SJCRH30 (cell line): ENCODE measurements at regions not wholly inside any gene's neighbourhood (a gene's known extent, or its start where the extent isn't known, plus 50 kb on each side); places are given as distances from the start of the nearest gene placed in this dataset.

Experiments used
- DNase-seq, 2 experiments: peaks; one replicate each; pipeline ENCODE4 v3.0.0-alpha.2; 2015 to 2020
- H3K27ac ChIP-seq: fragments of 250-450 bp; sonication (Bioruptor Pico); 2 replicates; pipeline ENCODE4 v1.5.1; 2020; ENCODE audit warnings: mild to moderate bottlenecking, moderate library complexity
- H3K27me3 ChIP-seq: fragments of 250-450 bp; sonication (Bioruptor Pico); 2 replicates; pipeline ENCODE4 v1.5.1; 2020; ENCODE audit warnings: mild to moderate bottlenecking, moderate library complexity
- H3K36me3 ChIP-seq: fragments of 250-450 bp; sonication (Bioruptor Pico); 2 replicates; pipeline ENCODE4 v1.5.1; 2020; ENCODE audit warnings: mild to moderate bottlenecking, moderate library complexity
- H3K4me1 ChIP-seq: fragments of 250-450 bp; sonication (Bioruptor Pico); 2 replicates; pipeline ENCODE4 v1.5.1; 2020; ENCODE audit warnings: mild to moderate bottlenecking, moderate library complexity
- H3K4me3 ChIP-seq: fragments of 250-450 bp; sonication (Bioruptor Pico); 2 replicates; pipeline ENCODE4 v1.5.1; 2020; ENCODE audit warnings: mild to moderate bottlenecking, moderate library complexity
- H3K9me3 ChIP-seq: fragments of 250-450 bp; sonication (Bioruptor Pico); replicated peaks from 2 replicates; pipeline ENCODE4 v1.5.1; 2020; ENCODE audit warnings: mild to moderate bottlenecking, moderate library complexity

- no peaks in the 10 kb centered on the region for H3K36me3 ChIP-seq
- no peak overlapping the region for H3K4me3 ChIP-seq
- H3K27ac ChIP-seq: no peak overlapping the region
- no peaks in the 10 kb centered on the region for H3K9me3 ChIP-seq
- no peak for DNase-seq
- H3K4me1 ChIP-seq: no peaks in the 10 kb centered on the region
- peaks cover 4% of the 10 kb centered on the region; the same call in 1 of the 2 replicates for H3K27me3 ChIP-seq
These were observed 118.2 kb upstream of the C7orf33 start for GRCh38 chr7:148472406-148472805.

GRCh38 chr7:148473703-148474480, 116.7 kb upstream of the C7orf33 start:
- no peaks in the 10 kb centered on the region for H3K36me3 ChIP-seq
- no peaks in the 10 kb centered on the region for H3K4me1 ChIP-seq
- no peak overlapping the region for H3K4me3 ChIP-seq
- DNase-seq: no peak
- peaks cover 4% of the 10 kb centered on the region; the same call in 1 of the 2 replicates for H3K27me3 ChIP-seq
- H3K27ac ChIP-seq: no peak overlapping the region
- H3K9me3 ChIP-seq: no peaks in the 10 kb centered on the region

GRCh38 chr7:148474481-148475025, 116.0 kb upstream of the C7orf33 start:
- no peaks in the 10 kb centered on the region for H3K36me3 ChIP-seq
- peaks cover 8% of the 10 kb centered on the region; the same call in 1 of the 2 replicates for H3K27me3 ChIP-seq
- H3K4me1 ChIP-seq: no peaks in the 10 kb centered on the region
- H3K27ac ChIP-seq: no peak overlapping the region
- H3K9me3 ChIP-seq: no peaks in the 10 kb centered on the region
- no peak for DNase-seq
- no peak overlapping the region for H3K4me3 ChIP-seq

- Histone ChIP-seq H3K9me3 (no peaks in the 10 kb centered on the region), H3K36me3 (no peaks in the 10 kb centered on the region), H3K27ac (no peak overlapping the region), H3K27me3 (peaks cover 22% of the 10 kb centered on the region), H3K4me1 (no peaks in the 10 kb centered on the region), H3K4me3 (no peak overlapping the region)
- no peak for DNase-seq
These were observed 112.0 kb upstream of the C7orf33 start for GRCh38 chr7:148478551-148478950.

GRCh38 chr7:148480479-148481146, 110.0 kb upstream of the C7orf33 start:
- no peak overlapping the region for H3K4me3 ChIP-seq
- DNase-seq: no peak
- peaks cover 26% of the 10 kb centered on the region for H3K27me3 ChIP-seq
- H3K4me1 ChIP-seq: no peaks in the 10 kb centered on the region
- H3K9me3 ChIP-seq: no peaks in the 10 kb centered on the region
- no peaks in the 10 kb centered on the region for H3K36me3 ChIP-seq
- H3K27ac ChIP-seq: no peak overlapping the region

GRCh38 chr7:148481147-148481526, 109.4 kb upstream of the C7orf33 start:
- Histone ChIP-seq H3K27me3 (peaks cover 26% of the 10 kb centered on the region), H3K27ac (no peak overlapping the region), H3K4me1 (no peaks in the 10 kb centered on the region), H3K4me3 (no peak overlapping the region), H3K9me3 (no peaks in the 10 kb centered on the region), H3K36me3 (no peaks in the 10 kb centered on the region)
- no peak for DNase-seq

- no peak for DNase-seq
- H3K27me3 ChIP-seq: peaks cover 26% of the 10 kb centered on the region
- no peaks in the 10 kb centered on the region for H3K9me3 ChIP-seq
- H3K36me3 ChIP-seq: no peaks in the 10 kb centered on the region
- H3K27ac ChIP-seq: no peak overlapping the region
- H3K4me1 ChIP-seq: no peaks in the 10 kb centered on the region
- H3K4me3 ChIP-seq: no peak overlapping the region
These were observed 108.5 kb upstream of the C7orf33 start for GRCh38 chr7:148481971-148482626.

- no peak overlapping the region for H3K27ac ChIP-seq
- no peaks in the 10 kb centered on the region for H3K4me1 ChIP-seq
- H3K27me3 ChIP-seq: peaks cover 26% of the 10 kb centered on the region
- H3K4me3 ChIP-seq: no peak overlapping the region
- DNase-seq: no peak
- no peaks in the 10 kb centered on the region for H3K9me3 ChIP-seq
- H3K36me3 ChIP-seq: no peaks in the 10 kb centered on the region
These were observed 106.9 kb upstream of the C7orf33 start for GRCh38 chr7:148483515-148484308.

- no peaks in the 10 kb centered on the region for H3K36me3 ChIP-seq
- no peak overlapping the region for H3K27ac ChIP-seq
- DNase-seq: no peak
- no peaks in the 10 kb centered on the region for H3K9me3 ChIP-seq
- no peaks in the 10 kb centered on the region for H3K4me1 ChIP-seq
- H3K4me3 ChIP-seq: no peak overlapping the region
- peaks cover 23% of the 10 kb centered on the region for H3K27me3 ChIP-seq
These were observed 106.1 kb upstream of the C7orf33 start for GRCh38 chr7:148484486-148484885.

GRCh38 chr7:148485618-148486017, 104.9 kb upstream of the C7orf33 start:
- Histone ChIP-seq H3K36me3 (no peaks in the 10 kb centered on the region), H3K27me3 (peaks cover 17% of the 10 kb centered on the region), H3K27ac (no peak overlapping the region), H3K9me3 (no peaks in the 10 kb centered on the region), H3K4me1 (no peaks in the 10 kb centered on the region), H3K4me3 (no peak overlapping the region)
- no peak for DNase-seq

GRCh38 chr7:148486937-148487336, 103.6 kb upstream of the C7orf33 start:
- Histone ChIP-seq H3K4me3 (no peak overlapping the region), H3K36me3 (no peaks in the 10 kb centered on the region), H3K9me3 (no peaks in the 10 kb centered on the region), H3K27ac (no peak overlapping the region), H3K27me3 (peaks cover 9% of the 10 kb centered on the region), H3K4me1 (no peaks in the 10 kb centered on the region)
- DNase-seq: no peak

- Histone ChIP-seq H3K36me3 (no peaks in the 10 kb centered on the region), H3K4me1 (no peaks in the 10 kb centered on the region), H3K9me3 (no peaks in the 10 kb centered on the region), H3K4me3 (no peak overlapping the region), H3K27ac (no peak overlapping the region), H3K27me3 (peaks cover 4% of the 10 kb centered on the region; the same call in 1 of the 2 replicates)
- DNase-seq: no peak
These were observed 102.7 kb upstream of the C7orf33 start for GRCh38 chr7:148487912-148488311.

GRCh38 chr7:148489678-148490077, 100.9 kb upstream of the C7orf33 start:
- Histone ChIP-seq H3K27me3 (0 out of 2 replicates have a peak, but pooled peaks cover 4% of the 10 kb centered on the region), H3K9me3 (no peaks in the 10 kb centered on the region), H3K4me3 (no peak overlapping the region), H3K4me1 (no peaks in the 10 kb centered on the region), H3K27ac (no peak overlapping the region), H3K36me3 (no peaks in the 10 kb centered on the region)
- no peak for DNase-seq

- Histone ChIP-seq H3K4me3 (no peak overlapping the region), H3K27ac (no peak overlapping the region), H3K9me3 (no peaks in the 10 kb centered on the region), H3K4me1 (no peaks in the 10 kb centered on the region), H3K36me3 (no peaks in the 10 kb centered on the region), H3K27me3 (no peaks in the 10 kb centered on the region)
- no peak for DNase-seq
These were observed 98.3 kb upstream of the C7orf33 start for GRCh38 chr7:148492157-148492860.
